Liver (tissue), 8 donors: ENCODE measurements at regions not wholly inside any gene's neighbourhood (a gene's known extent, or its start where the extent isn't known, plus 50 kb on each side); places are given as distances from the start of the nearest gene placed in this dataset.

Source experiments
- DNase-seq: peaks from one replicate; pipeline ENCODE4 v3.0.0-alpha.2; 2017; ENCODE audit warnings: low spot score
- H3K27ac ChIP-seq, 2 donors: one replicate each; pipeline ENCODE4 v1.7.0; 2013; ENCODE audit warnings: inconsistent platforms in 2 of 2, low read length in 2 of 2, control low read depth in 1 of 2, low read depth in 1 of 2, mild to moderate bottlenecking in 1 of 2
- H3K27me3 ChIP-seq, 4 donors: one replicate each; pipeline versions ENCODE4 v1.6.1 to v1.7.0; 2013; ENCODE audit warnings: low read length in 3 of 4, inconsistent platforms in 1 of 4, mild to moderate bottlenecking in 1 of 4, moderate library complexity in 1 of 4; ENCODE audit not compliant: control insufficient read depth in 4 of 4, insufficient read depth in 4 of 4
- H3K36me3 ChIP-seq, 4 donors: one replicate each; pipeline versions ENCODE4 v1.6.1 to v1.7.0; 2013; ENCODE audit warnings: low read length in 3 of 4, mild to moderate bottlenecking in 3 of 4, low read depth in 1 of 4, moderate library complexity in 1 of 4; ENCODE audit not compliant: control insufficient read depth in 4 of 4, insufficient read depth in 3 of 4
- H3K4me1 ChIP-seq, 4 donors: one replicate each; pipeline versions ENCODE4 v1.6.1 to v1.7.0; 2013; ENCODE audit warnings: low read length in 3 of 4, mild to moderate bottlenecking in 3 of 4, moderate library complexity in 1 of 4; ENCODE audit not compliant: control insufficient read depth in 4 of 4, insufficient read depth in 4 of 4
- H3K4me3 ChIP-seq, 3 donors: one replicate each; pipeline versions ENCODE4 v1.6.1 to v1.7.0; 2013; ENCODE audit warnings: low read length in 3 of 3, control low read depth in 1 of 3, low read depth in 1 of 3, mild to moderate bottlenecking in 1 of 3
- H3K9ac ChIP-seq, 2 donors: one replicate each; pipeline ENCODE4 v1.7.0; 2013; ENCODE audit warnings: low read length in 2 of 2, mild to moderate bottlenecking in 2 of 2, moderate library complexity in 2 of 2, control low read depth in 1 of 2, low read depth in 1 of 2
- H3K9me3 ChIP-seq, 4 donors: one replicate each; pipeline versions ENCODE4 v1.6.1 to v1.7.0; 2013; ENCODE audit warnings: low read length in 3 of 4; ENCODE audit not compliant: control insufficient read depth in 4 of 4
- EGR1 ChIP-seq, 2 donors: IDR thresholded peaks; 2 replicates each; pipeline ENCODE4 v1.6.1; 2016 to 2018; ENCODE audit warnings: antibody characterized with exemption in 2 of 2, low read depth in 2 of 2
- FOXA1 ChIP-seq: IDR thresholded peaks from 2 replicates; pipeline ENCODE4 v1.6.1; 2016; ENCODE audit warnings: antibody characterized with exemption
- FOXA2 ChIP-seq: IDR thresholded peaks from 2 replicates; pipeline ENCODE4 v1.6.1; 2016; ENCODE audit warnings: antibody characterized with exemption
- GABPA ChIP-seq, 2 donors: IDR thresholded peaks in 1 of 2; conservative IDR thresholded peaks in 1 of 2; 2 replicates each; pipeline ENCODE4 v1.6.1; 2016; ENCODE audit warnings: antibody characterized with exemption in 2 of 2, mild to moderate bottlenecking in 1 of 2, moderate library complexity in 1 of 2
- HNF4G ChIP-seq: IDR thresholded peaks from 2 replicates; pipeline ENCODE4 v1.6.1; 2016; ENCODE audit warnings: antibody characterized with exemption
- JUND ChIP-seq, 2 donors: IDR thresholded peaks; 2 replicates each; pipeline ENCODE4 v1.6.1; 2016; ENCODE audit warnings: antibody characterized with exemption in 2 of 2
- NR2F2 ChIP-seq: IDR thresholded peaks from 2 replicates; pipeline ENCODE4 v1.6.1; 2016; ENCODE audit warnings: antibody characterized with exemption
- RAD21 ChIP-seq, 2 donors: IDR thresholded peaks; 2 replicates each; pipeline ENCODE4 v1.6.1; 2016; ENCODE audit warnings: antibody characterized with exemption in 2 of 2, mild to moderate bottlenecking in 2 of 2
- REST ChIP-seq: IDR thresholded peaks from 2 replicates; pipeline ENCODE4 v1.6.1; 2016; ENCODE audit warnings: antibody characterized with exemption, mild to moderate bottlenecking
- RXRA ChIP-seq, 2 donors: IDR thresholded peaks; 2 replicates each; pipeline ENCODE4 v1.6.1; 2017 to 2018; ENCODE audit warnings: antibody characterized with exemption in 2 of 2, mild to moderate bottlenecking in 1 of 2
- SP1 ChIP-seq: IDR thresholded peaks from 2 replicates; pipeline ENCODE4 v1.6.1; 2018; ENCODE audit warnings: antibody characterized with exemption, mild to moderate bottlenecking
- TAF1 ChIP-seq: conservative IDR thresholded peaks from 2 replicates; pipeline ENCODE4 v1.6.1; 2016; ENCODE audit warnings: antibody characterized with exemption, mild to moderate bottlenecking
- YY1 ChIP-seq: IDR thresholded peaks from 2 replicates; pipeline ENCODE4 v1.6.1; 2016; ENCODE audit warnings: antibody characterized with exemption, mild to moderate bottlenecking
- WGBS: extraction: QIAGEN DNeasy Blood & Tissue Kit; methylation state at CpG from one replicate; pipeline ENCODE4 v1.1.7; 2013; 5-methylcytosine and 5-hydroxymethylcytosine counted together
- TF ChIP-seq, protein P1 (sequence below): IDR thresholded peaks from 2 replicates; pipeline ENCODE4 v1.6.1; 2016; ENCODE audit warnings: antibody characterized with exemption
- TF ChIP-seq, protein P2 (sequence below): IDR thresholded peaks from 2 replicates; pipeline ENCODE4 v1.6.1; 2016; ENCODE audit warnings: antibody characterized with exemption
- TF ChIP-seq, protein P3 (sequence below): fragments of 150-350 bp; IDR thresholded peaks from 2 replicates; pipeline ENCODE4 v1.5.1; 2017; ENCODE audit warnings: improper control_type of control experiment, low read depth, low read length; ENCODE audit not compliant: missing input control
- donor health status: healthy.
- donor health status: healthy.
- donor health status: healthy.
- donor health status: healthy.
- donor health status: healthy.

- no peaks in the 10 kb centered on the region for H3K36me3 ChIP-seq
- no peak overlapping the region for H3K27ac ChIP-seq
- H3K9me3 ChIP-seq = no peaks in the 10 kb centered on the region
- no peaks in the 10 kb centered on the region for H3K27me3 ChIP-seq
- no peak overlapping the region for H3K9ac ChIP-seq
- TF ChIP-seq GABPA (IDR thresholded peaks at IDR 0.05 in 1 of 2, conservative IDR thresholded peaks at IDR 0.05 in 1 of 2) = no peak
- TF ChIP-seq RAD21 (IDR thresholded peaks at IDR 0.05) = no peak
- TF ChIP-seq SP1 = no peak
- no peak for TF ChIP-seq RXRA (IDR thresholded peaks at IDR 0.05)
- TF ChIP-seq NR2F2 = no peak
- 58% methylated on average over 5 of the region's 5 CpGs for WGBS
- H3K4me3 ChIP-seq = no peak overlapping the region
- no peaks in the 10 kb centered on the region for H3K4me1 ChIP-seq
- DNase-seq = no peak
These were observed 414.1 kb upstream of the CDH8 start for GRCh38 chr16:62450291-62450690.

DNA sequence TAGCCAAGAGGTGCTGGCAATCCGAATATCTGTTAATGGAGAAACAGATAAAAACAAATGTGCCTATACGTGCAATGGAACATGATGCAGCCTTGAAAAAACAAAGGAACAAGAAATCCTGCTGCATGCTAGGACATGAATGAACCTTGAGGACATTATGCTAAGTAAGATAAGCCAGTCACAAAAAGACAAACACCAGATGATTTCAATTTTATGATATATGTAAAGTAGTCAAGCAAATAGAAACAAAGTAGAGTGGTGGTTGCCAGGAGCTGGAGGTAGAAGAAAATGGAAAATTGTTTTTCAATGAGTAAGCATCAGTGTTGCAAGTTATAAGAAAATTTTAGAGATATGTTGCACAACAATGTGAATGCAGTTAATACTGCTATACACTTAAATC is 409.7 kb upstream of the CDH8 start:
- Histone ChIP-seq H3K36me3 (no peaks in the 10 kb centered on the region), H3K4me1 (no peaks in the 10 kb centered on the region), H3K27ac (no peak overlapping the region), H3K9ac (no peak overlapping the region), H3K27me3 (no peaks in the 10 kb centered on the region), H3K9me3 (peaks cover 0 to 6% (median 3%) of the 10 kb centered on the region in 4 donors), H3K4me3 (no peak overlapping the region)
- DNase-seq = no peak
- TF ChIP-seq EGR1 (IDR thresholded peaks at IDR 0.05; ENCODE audit: low read depth in 2 of 2) = no peak
- no peak for TF ChIP-seq TAF1
- TF ChIP-seq FOXA2 = no peak
- no peak for TF ChIP-seq NR2F2
- TF ChIP-seq GABPA (IDR thresholded peaks at IDR 0.05 in 1 of 2, conservative IDR thresholded peaks at IDR 0.05 in 1 of 2) = no peak
- no peak for TF ChIP-seq RAD21 (IDR thresholded peaks at IDR 0.05)
- TF ChIP-seq RXRA (IDR thresholded peaks at IDR 0.05) = no peak
- TF ChIP-seq, protein P1, sequence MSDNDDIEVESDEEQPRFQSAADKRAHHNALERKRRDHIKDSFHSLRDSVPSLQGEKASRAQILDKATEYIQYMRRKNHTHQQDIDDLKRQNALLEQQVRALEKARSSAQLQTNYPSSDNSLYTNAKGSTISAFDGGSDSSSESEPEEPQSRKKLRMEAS = no peak
- TF ChIP-seq FOXA1 = no peak
- TF ChIP-seq, protein P2, sequence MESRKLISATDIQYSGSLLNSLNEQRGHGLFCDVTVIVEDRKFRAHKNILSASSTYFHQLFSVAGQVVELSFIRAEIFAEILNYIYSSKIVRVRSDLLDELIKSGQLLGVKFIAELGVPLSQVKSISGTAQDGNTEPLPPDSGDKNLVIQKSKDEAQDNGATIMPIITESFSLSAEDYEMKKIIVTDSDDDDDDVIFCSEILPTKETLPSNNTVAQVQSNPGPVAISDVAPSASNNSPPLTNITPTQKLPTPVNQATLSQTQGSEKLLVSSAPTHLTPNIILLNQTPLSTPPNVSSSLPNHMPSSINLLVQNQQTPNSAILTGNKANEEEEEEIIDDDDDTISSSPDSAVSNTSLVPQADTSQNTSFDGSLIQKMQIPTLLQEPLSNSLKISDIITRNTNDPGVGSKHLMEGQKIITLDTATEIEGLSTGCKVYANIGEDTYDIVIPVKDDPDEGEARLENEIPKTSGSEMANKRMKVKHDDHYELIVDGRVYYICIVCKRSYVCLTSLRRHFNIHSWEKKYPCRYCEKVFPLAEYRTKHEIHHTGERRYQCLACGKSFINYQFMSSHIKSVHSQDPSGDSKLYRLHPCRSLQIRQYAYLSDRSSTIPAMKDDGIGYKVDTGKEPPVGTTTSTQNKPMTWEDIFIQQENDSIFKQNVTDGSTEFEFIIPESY = no peak
- no peak for TF ChIP-seq REST
- no peak for TF ChIP-seq JUND (IDR thresholded peaks at IDR 0.05)
- no peak for TF ChIP-seq YY1
- no peak for TF ChIP-seq HNF4G
- TF ChIP-seq SP1 = no peak
- WGBS = 57% methylated on average over 2 of the region's 2 CpGs

DNA sequence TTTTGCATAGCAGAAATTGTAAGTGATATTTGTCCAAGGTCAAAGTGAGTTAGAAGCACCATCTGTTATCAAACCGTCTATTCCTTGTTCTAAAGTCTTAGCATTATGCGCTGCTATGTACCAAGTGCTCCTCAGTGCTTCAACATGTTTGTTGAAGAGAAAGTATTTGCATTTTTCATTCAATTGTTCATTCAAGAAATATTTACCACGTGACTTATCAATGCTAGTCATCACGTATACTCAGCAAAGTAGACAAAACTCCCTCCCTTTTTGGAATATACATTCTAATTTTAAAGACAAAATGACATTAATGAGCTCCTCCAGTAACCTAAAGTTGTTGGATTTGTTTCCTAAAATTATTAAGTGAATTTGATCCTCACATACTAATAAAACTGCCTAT is 388.0 kb upstream of the CDH8 start:
- no peak overlapping the region for H3K9ac ChIP-seq
- H3K27me3 ChIP-seq = peaks cover 0 to 3% (median 0%) of the 10 kb centered on the region in 4 donors
- no peaks in the 10 kb centered on the region for H3K4me1 ChIP-seq
- H3K4me3 ChIP-seq = no peak overlapping the region
- TF ChIP-seq EGR1 (IDR thresholded peaks at IDR 0.05; ENCODE audit: low read depth in 2 of 2) (no peak), GABPA (IDR thresholded peaks at IDR 0.05 in 1 of 2, conservative IDR thresholded peaks at IDR 0.05 in 1 of 2) (no peak), HNF4G (no peak), SP1 (no peak), FOXA2 (no peak), NR2F2 (no peak), RAD21 (IDR thresholded peaks at IDR 0.05) (no peak)
- TF ChIP-seq, protein P2 = no peak
- TF ChIP-seq, protein P3, sequence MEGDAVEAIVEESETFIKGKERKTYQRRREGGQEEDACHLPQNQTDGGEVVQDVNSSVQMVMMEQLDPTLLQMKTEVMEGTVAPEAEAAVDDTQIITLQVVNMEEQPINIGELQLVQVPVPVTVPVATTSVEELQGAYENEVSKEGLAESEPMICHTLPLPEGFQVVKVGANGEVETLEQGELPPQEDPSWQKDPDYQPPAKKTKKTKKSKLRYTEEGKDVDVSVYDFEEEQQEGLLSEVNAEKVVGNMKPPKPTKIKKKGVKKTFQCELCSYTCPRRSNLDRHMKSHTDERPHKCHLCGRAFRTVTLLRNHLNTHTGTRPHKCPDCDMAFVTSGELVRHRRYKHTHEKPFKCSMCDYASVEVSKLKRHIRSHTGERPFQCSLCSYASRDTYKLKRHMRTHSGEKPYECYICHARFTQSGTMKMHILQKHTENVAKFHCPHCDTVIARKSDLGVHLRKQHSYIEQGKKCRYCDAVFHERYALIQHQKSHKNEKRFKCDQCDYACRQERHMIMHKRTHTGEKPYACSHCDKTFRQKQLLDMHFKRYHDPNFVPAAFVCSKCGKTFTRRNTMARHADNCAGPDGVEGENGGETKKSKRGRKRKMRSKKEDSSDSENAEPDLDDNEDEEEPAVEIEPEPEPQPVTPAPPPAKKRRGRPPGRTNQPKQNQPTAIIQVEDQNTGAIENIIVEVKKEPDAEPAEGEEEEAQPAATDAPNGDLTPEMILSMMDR = no peak
- DNase-seq = no peak
- no peak overlapping the region for H3K27ac ChIP-seq
- WGBS = 80% methylated on average over 4 of the region's 4 CpGs
- H3K36me3 ChIP-seq = no peaks in the 10 kb centered on the region
- no peaks in the 10 kb centered on the region for H3K9me3 ChIP-seq
